Body of pancreas (tissue), 4 donors: ENCODE measurements at regions not wholly inside any gene's neighbourhood (a gene's known extent, or its start where the extent isn't known, plus 50 kb on each side); places are given as distances from the start of the nearest gene placed in this dataset.

Source experiments
- ATAC-seq: fragments of 150-250 bp; one replicate; pipeline ENCODE4 v1.9.1; 2016
- DNase-seq, 4 donors: peaks; one replicate each; pipeline ENCODE4 v3.0.0-alpha.2; 2019
- H3K27ac ChIP-seq, 4 donors: fragments of 200-600 bp; sonication (generic); 1 replicate in 3 of 4; 2 replicates in 1 of 4; pipeline versions ENCODE4 v1.5.1 to v1.6.1; 2016 to 2019; ENCODE audit warnings: mild to moderate bottlenecking in 1 of 4, mixed read lengths in 1 of 4, moderate library complexity in 1 of 4
- H3K27me3 ChIP-seq, 2 donors: fragments of 200-600 bp; sonication (generic); one replicate each; pipeline ENCODE4 v1.6.0; 2016; ENCODE audit warnings: mild to moderate bottlenecking in 1 of 2
- H3K36me3 ChIP-seq, 2 donors: fragments of 200-600 bp; sonication (generic); replicated peaks in 1 of 2; 2 replicates each; pipeline ENCODE4 v1.5.1; 2016; ENCODE audit warnings: low read depth in 2 of 2; ENCODE audit not compliant: insufficient read depth in 1 of 2
- H3K4me1 ChIP-seq: fragments of 200-600 bp; sonication (generic); one replicate; pipeline ENCODE4 v1.6.0; 2016
- H3K4me3 ChIP-seq, 2 donors: fragments of 200-600 bp; sonication (generic); 1 replicate in 1 of 2; 2 replicates in 1 of 2; pipeline ENCODE4 v1.5.1; 2016 to 2019
- H3K9me3 ChIP-seq, 3 donors: fragments of 200-600 bp; sonication (generic); 1 replicate in 2 of 3; 2 replicates in 1 of 3; pipeline ENCODE4 v1.5.1; 2016
- POLR2A ChIP-seq, 3 donors: fragments of 450-650 bp; IDR thresholded peaks; one replicate each; pipeline ENCODE4 v1.6.1; 2016; ENCODE audit warnings: antibody characterized with exemption in 3 of 3, mild to moderate bottlenecking in 2 of 3
- WGBS, 2 donors: methylation state at CpG; one replicate each; pipeline ENCODE4 v1.1.5; 2017; 5-methylcytosine and 5-hydroxymethylcytosine counted together
- intact Hi-C: fragments of 100-400 bp; cut with DNase I; formaldehyde crosslinking; loops from one replicate; pipeline ENCODE4 v1.15.1; 2023
- TF ChIP-seq, protein P1 (sequence below), 7 experiments: fragments of 450-650 bp in 4 of 7; fragments of 200-600 bp in 3 of 7; sonication (generic) in 3 of 7; IDR thresholded peaks; one replicate each; pipeline ENCODE4 v1.5.1; 2016 to 2019; ENCODE audit warnings: antibody characterized with exemption in 7 of 7

DNA sequence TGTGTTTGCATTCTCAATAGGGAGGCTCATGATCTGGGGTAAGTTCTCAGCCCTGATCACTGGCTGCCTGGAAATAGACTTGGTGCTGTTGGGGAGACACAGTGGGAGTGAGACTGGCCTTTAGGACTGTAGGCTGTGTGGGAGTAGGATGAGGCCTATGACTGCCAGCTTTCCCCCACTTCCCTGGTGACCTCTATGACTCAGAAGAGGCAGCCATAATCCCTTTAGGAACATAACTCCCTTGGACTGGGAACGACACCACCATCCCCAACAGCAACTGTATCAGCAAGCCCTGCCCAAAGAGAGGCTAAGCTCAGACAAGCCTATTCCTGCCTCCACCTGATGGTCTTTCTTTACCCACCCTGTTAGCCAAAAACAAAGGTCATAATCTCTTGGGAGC lies 91.3 kb downstream of the SUCNR1 start:
- DNase-seq (no peak), ATAC-seq (no peak)
- TF ChIP-seq, protein P1, sequence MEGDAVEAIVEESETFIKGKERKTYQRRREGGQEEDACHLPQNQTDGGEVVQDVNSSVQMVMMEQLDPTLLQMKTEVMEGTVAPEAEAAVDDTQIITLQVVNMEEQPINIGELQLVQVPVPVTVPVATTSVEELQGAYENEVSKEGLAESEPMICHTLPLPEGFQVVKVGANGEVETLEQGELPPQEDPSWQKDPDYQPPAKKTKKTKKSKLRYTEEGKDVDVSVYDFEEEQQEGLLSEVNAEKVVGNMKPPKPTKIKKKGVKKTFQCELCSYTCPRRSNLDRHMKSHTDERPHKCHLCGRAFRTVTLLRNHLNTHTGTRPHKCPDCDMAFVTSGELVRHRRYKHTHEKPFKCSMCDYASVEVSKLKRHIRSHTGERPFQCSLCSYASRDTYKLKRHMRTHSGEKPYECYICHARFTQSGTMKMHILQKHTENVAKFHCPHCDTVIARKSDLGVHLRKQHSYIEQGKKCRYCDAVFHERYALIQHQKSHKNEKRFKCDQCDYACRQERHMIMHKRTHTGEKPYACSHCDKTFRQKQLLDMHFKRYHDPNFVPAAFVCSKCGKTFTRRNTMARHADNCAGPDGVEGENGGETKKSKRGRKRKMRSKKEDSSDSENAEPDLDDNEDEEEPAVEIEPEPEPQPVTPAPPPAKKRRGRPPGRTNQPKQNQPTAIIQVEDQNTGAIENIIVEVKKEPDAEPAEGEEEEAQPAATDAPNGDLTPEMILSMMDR (IDR thresholded peaks at IDR 0.05), result no peak
- no peak for TF ChIP-seq POLR2A (IDR thresholded peaks at IDR 0.05)
- Histone ChIP-seq H3K27ac (no peak overlapping the region), H3K27me3 (no peaks in the 10 kb centered on the region), H3K9me3 (no peaks in the 10 kb centered on the region), H3K4me3 (no peak overlapping the region), H3K4me1 (no peaks in the 10 kb centered on the region), H3K36me3 (no peaks in the 10 kb centered on the region)
- 83 to 100% methylated on average over 1 of the region's 1 CpG for WGBS, 2 donors
- intact Hi-C loops, result no loop called here

DNA sequence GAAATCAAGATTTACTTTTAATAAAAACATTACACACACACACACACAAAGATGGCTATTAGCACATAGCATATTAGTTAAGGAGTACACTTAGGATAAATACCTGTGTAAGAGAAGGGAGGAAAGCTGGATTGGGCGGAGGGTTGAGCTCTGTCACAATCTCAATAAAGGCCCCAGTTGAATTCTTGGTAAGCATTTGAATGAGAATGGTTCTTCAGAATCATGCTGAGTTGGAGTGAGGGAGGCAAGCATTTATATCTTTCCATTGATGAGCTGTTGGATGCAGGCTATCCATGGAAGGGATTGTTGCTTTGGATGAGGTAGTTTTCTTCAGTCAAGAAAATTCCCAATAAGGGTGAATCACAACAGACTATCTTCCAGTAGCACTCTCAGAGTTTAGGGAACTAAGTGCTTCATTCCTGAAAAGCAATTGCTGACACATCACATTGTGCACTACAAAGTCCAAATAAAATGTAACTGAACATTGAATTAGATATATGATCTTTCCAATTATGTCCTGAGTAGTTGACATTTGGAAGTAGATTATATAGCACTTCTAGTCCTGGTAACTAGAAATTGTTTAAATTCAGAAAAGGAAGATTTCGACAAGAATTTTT lies 95.7 kb downstream of the SUCNR1 start:
- no peaks in the 10 kb centered on the region for H3K36me3 ChIP-seq
- no peak for DNase-seq
- no peak overlapping the region for H3K4me3 ChIP-seq
- no peak for ATAC-seq
- H3K27ac ChIP-seq, result no peak overlapping the region
- H3K27me3 ChIP-seq, result no peaks in the 10 kb centered on the region
- intact Hi-C loops, result no loop called here
- WGBS, 2 donors, result 91 to 92% methylated on average over 2 of the region's 2 CpGs
- no peaks in the 10 kb centered on the region for H3K9me3 ChIP-seq
- no peak for TF ChIP-seq POLR2A (IDR thresholded peaks at IDR 0.05)
- TF ChIP-seq, protein P1 (IDR thresholded peaks at IDR 0.05), result no peak
- H3K4me1 ChIP-seq, result peaks cover 7% of the 10 kb centered on the region

DNA sequence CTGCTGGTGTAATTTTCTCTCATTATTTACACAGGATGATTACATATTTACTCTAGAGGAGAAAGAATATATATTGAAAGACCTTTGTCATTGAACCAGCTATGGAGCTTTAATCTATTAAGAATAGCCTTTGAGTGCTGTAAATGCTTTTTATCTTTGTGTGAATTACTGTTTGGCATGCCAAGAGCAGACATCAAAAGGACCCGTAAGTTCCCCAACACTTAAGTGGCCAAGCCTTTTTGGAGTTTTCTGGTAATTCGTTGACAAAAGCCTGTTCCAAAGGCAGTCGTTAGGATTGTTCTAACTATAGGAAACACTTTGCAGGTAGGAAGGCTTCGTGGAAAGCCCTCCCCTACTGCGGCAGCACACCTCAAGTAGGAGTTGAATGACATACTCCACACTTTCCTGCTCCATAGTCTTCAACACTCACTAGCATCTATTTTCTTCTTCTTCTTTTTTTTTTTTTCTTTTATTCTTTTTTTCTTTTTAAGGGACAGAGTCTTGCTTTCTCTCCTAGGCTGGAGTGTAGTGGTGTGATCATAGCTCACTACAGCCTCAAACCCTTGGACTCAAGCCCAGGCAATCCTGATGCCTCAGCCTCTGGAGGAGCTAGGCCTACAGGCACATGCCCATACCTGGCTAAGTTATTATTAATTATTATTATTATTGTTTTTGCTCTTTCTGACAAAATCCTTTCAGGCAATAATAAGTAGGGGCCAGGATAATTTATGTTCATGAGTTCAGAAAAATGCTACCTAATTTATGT lies 98.6 kb downstream of the SUCNR1 start:
- Histone ChIP-seq H3K9me3 (no peaks in the 10 kb centered on the region), H3K27ac (no peak overlapping the region), H3K36me3 (no peaks in the 10 kb centered on the region), H3K27me3 (no peaks in the 10 kb centered on the region), H3K4me1 (peaks cover 7% of the 10 kb centered on the region), H3K4me3 (no peak overlapping the region)
- ATAC-seq (no peak), DNase-seq (no peak)
- 49 to 57% methylated on average over 5 of the region's 5 CpGs for WGBS, 2 donors
- intact Hi-C loops, result no loop called here
- no peak for TF ChIP-seq POLR2A (IDR thresholded peaks at IDR 0.05)
- TF ChIP-seq, protein P1 (IDR thresholded peaks at IDR 0.05), result no peak

DNA sequence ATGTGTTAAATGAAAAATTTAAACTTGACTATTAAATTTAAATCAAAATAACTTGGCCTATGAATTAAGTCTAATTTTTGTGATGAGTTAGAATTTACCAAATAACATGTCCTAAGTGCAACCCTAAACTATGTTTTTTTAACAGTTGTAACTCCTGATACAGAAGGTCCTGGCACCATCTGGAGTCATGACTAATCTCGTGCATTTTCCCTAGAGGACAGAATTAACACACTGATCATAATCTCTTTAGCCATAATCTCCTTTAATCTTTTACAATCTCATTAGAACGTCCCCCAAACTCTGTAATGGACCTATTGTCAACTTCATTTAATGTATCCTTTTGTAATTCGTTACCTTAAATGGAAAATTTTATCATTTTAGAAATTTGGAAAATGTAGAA lies 100.6 kb downstream of the SUCNR1 start:
- ATAC-seq (no peak), DNase-seq (no peak)
- intact Hi-C loops, result no loop called here
- Histone ChIP-seq H3K9me3 (no peaks in the 10 kb centered on the region), H3K4me1 (peaks cover 7% of the 10 kb centered on the region), H3K36me3 (no peaks in the 10 kb centered on the region), H3K27ac (no peak overlapping the region), H3K4me3 (no peak overlapping the region), H3K27me3 (no peaks in the 10 kb centered on the region)
- TF ChIP-seq POLR2A (IDR thresholded peaks at IDR 0.05), result no peak
- TF ChIP-seq, protein P1 (IDR thresholded peaks at IDR 0.05), result no peak
- 61 to 68% methylated on average over 3 of the region's 3 CpGs for WGBS, 2 donors
